ENCODE measurements at regions not wholly inside any gene's neighbourhood (a gene's known extent, or its start where the extent isn't known, plus 50 kb on each side); places are given as distances from the start of the nearest gene placed in this dataset.

DNA sequence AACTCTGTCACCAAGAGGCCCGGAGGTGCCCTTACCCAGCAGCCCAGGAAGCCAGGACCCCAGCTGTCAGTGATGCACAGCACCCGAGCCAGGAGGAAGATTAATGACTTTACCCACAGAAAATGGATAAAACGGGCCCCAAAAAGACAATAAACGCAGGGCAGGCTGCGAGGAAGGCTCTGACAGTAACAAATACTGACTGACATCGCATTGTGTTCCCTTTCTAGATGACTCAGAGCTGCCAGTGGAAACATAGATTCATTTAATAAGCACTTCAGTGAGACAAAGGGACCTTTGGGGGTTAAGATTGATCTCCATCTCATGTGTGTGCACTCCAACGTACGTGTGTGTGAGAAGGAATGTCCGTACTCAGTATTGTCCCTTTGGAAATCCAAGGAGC is 225.3 kb upstream of the PPP2R3A start:
- no peak for DNase-seq (ENCODE audit: low read depth)

DNA sequence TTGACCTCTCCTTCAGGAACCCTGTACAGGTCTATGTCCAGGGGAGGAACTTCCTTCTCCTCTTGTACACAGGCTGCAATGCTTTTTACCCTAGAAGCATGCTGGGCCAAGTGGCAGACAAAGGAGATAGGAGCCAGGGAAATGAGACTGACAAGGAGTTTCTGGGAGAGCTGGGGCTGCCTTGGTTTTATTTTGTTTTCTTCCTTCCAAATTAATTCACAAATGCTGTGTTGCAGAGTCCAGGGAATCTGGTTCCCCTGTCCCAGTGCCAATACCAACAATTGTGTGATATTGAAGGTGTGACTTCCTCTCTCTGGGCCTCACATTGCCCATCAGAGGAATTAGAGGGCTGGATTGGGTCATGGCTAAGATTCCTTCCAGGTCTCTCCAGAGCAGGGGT is 224.8 kb upstream of the PPP2R3A start:
- no peak for DNase-seq (ENCODE audit: low read depth)

DNA sequence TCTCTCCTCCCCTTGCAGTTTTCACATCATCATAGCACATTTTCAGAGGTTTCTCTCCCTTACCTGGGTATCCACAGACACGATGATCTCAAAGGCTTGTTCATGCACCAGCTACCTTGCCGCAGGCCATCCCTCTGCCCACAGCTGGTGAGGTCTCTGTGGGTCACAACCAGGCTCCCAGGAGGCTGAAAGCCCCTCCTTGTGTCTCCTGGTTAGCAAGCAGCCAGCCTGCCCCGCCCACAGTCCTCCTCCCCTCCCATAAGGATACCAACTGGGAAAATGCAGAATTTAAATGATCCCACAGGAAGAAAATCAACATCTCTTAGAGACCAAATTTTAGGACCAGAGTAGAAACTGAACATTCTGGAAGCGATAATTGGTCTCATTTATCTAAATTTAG is 213.5 kb upstream of the PPP2R3A start:
- DNase-seq (ENCODE audit: low read depth): no peak

DNA sequence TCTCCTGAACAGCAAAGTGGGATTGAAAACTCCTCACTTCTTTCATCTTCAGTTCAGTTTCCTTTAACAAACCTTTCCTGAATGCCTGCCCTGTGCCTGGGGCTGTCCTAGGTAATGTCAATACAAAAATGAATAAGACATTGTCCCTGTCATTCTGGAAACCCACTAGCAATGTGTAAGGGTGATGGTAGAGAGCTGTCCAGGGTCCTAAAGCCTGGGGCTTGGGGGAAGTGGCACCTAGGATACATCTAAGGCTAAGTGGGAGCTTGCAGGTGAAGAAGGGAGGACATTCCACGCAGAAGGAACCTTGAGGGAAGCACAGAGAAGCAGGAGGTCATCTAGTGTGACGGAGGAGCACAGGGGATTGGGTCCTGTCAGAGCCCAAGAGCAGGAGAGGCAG is 212.7 kb upstream of the PPP2R3A start:
- peak; percentile 9 for DNase-seq (ENCODE audit: low read depth)

DNA sequence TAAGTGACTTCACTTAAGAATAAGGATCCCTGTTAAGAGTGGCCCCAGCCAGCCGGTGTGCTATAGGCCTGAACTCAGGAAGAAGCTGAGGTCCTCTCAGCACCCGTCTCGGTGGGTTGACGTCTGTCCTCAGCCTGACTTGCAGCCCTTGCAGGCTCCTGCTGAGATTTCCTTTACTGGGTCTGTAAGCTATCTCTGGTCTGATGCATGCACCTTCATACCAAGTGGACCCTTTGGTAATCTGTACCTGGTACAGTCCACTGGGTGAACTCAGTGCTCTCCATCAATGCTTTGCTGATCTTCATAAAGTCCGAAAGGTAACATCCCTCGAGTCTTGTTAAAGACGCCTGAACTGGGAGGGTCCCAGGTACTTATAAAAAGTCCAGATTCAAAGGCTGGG is 212.0 kb upstream of the PPP2R3A start:
- DNase-seq (ENCODE audit: low read depth): no peak

DNA sequence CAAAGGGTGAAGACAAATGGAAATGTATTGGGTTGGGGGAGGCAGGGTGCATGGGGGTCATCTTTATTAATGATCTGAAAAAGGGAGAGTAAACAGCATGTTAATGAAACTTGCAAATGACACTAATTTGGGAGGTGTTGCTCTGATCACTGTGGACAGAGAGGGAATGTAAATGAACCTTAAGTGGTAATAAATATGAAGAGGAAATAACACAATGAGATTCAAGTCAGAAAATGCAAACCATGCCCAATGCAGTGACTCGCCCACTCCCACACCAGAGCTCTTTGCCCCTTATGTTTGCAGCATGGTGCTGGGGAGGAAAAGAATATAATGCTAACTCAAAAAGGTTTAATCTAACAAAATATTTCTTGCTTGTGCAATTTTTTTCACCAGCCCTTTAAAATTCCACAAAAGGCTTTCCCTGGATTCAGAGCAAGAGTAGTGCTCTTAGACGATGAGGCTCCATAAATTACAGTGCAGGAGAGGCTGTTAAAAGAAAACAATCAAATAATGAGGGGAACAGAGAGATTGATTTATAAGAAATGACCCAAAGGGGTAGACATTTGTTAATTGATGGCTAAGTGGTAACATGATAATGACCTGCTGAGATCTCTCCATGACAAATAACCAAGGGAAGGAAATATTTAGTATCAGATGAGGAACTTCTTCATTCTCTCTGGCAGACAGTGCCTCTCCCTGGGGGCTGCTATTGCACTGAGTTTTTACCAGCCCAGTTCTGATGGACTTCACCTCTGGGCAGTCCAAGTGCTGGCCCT is 210.0 kb upstream of the PPP2R3A start:
- DNase-seq (ENCODE audit: low read depth): no peak

DNA sequence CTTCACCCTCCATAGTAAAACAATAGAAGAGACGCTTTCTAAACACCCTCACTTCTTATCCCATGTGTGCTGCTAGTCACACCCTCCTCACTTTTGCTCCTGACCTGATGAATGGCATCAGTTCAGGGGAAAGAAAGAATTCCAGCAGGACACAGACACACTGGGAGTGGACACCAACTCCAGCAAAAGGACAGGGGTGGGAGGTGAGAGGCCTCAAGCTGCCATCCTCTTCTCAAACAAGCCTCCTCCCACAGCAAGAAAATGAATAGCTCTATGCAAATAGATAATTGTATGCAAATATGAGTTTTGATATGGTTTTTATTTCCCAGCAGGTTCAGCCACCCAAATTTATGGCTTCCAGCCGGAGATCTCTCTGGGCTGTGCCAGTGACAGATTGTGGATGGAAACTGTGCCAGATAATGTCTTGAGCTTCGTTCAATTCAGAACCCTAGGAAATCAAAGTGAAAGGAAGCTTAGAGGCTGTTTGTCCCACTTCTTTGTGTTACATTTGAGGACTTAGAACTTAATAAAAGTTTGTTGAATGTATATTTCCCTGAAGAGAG is 209.3 kb upstream of the PPP2R3A start:
- no peak for DNase-seq (ENCODE audit: low read depth)

DNA sequence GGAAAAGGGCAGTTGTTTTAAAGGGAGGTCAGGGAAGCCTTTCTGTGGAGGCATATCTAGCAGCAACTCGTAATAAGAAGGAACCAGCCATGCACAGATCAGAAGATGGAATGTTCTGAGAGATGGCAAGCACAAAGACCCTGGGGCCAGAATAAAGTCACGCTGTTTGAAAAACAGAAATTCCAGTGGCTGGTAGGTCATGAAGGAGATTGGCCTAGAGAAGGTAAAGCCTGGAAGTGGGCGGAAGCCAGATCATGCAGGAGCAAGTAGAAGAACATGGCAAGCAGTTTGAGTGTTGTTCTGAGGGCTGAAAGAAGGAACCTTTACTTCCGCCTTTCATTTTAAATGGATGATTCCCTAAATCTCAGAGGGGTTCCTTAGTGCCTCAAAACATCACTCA is 208.1 kb upstream of the PPP2R3A start:
- no peak for DNase-seq (ENCODE audit: low read depth)

DNA sequence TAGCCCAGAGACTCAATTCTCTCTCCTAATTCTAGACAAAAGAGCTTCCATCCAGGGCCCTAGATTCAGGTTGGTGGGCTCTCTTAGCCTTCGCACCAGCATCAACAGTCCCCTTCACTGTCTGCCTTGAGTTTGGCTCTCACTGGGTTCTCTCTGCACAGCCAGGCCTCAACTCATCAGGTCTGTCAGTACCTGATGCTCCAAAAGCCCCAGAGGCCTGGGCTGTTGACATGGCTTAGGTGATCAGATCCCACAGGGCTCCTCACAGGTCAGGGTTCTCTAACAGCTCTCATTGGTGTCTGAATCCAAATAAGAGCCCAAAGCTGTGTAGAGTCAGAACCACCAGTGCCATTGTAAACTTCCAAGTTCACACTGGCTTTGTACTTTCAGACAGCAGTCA is 206.6 kb upstream of the PPP2R3A start:
- no peak for DNase-seq (ENCODE audit: low read depth)

DNA sequence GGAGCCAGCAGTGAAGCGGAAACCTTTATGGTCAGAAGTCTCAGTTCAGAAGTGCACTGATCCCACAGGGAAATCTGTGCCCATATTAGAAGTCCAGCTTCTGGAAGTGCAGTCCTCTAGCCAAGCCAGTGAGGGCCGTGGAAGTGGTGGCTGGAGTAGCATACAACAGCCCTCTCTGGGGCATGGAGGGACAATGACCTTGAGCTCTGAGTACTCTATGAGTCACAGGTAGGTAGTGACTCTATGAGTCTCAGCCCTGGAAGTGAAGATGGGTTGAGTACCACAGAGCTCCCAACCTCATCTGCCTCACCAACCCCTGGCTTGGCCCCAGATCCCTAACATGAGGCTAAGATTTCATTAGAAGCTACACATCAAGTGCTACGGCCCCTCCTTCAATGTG is 205.9 kb upstream of the PPP2R3A start:
- DNase-seq (ENCODE audit: low read depth): no peak

DNA sequence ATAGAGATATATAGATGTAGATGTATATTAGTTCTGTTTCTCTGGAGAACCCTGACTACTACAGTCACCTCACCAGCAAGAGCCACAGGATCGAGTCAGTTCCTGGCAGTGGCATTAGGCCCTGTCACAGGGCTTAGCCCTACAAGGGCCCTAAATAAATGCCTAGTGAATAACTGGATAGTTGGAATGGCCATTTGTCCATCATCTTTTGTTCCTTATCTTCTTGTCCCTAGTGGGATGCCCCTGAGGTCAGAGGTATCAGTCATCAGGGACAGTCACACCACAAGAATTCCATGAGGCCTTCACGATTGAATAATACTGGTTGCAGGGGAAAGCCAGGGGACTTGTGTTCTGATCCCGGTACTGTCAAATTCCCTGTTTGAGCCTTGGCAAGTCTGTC is 204.9 kb upstream of the PPP2R3A start:
- DNase-seq (ENCODE audit: low read depth): no peak

DNA sequence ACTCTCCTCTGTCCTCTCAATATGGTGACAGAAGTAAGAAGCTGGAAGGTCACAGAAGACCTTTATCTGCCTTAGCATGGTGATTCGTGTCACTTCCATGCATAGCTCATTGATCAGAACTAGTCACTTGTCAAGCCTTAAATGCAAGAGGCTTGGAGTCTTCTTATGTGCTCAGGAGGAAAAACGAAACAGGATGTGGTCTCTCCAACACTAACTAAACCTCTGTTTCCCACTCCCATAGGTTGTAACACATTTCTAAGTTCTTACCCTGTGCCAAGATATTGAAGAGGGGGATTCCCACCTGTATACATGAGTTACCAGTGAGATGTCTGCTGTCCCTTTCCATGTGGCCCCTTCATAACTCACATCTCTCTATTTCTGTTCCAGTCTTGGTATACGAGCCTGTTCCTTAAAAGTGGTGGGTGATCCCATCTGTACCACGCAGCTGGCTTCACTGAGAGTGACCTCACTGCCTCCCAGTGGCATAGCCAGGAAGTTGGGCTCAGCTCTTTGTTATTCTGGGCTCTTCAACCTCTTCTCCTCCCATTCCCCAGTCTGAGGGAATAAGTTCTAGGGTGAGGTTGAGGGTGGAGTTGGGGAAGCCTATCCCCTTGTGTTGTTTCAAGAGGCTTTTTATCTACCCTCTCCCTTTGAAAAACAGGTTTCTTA is 203.2 kb upstream of the PPP2R3A start:
- no peak for DNase-seq (ENCODE audit: low read depth)

DNA sequence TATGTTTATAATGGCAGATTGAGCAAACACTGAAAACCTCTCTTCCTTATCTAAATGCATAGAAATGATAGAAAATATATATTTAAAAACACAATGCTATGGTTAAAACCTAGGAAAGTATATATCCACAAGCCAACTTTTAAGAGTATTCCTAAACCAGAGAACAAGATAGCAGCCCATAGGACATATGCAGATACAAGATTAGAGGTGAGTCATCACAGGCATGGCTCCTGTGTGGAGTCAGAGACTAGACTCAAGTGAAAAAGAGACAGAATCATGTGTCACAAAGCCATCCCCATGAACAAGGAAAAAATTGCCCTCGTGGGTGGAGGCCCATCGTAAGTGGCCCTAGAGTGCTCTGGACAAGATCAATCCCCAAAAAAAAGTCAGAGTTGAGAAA is 199.4 kb upstream of the PPP2R3A start:
- DNase-seq (ENCODE audit: low read depth): no peak

DNA sequence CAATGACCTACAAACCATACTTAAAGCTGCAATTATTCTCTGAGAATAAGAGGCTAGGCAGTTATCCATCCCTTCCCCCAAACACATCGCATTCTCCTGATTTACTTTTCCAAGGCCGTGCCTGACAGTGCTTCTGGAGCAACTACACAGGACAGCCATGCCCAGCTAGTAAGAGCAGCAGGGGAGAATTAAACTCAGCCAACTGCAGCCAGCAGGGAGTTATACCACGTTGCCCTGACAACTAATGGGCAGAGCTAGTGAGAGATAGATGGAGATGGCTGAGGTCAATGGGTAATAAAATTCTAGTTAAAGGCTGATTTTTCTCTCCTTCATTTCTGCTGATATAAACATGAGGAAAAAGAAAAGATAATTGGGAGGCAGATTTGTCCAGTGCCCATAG is 193.8 kb upstream of the PPP2R3A start:
- no peak for DNase-seq (ENCODE audit: low read depth)

DNA sequence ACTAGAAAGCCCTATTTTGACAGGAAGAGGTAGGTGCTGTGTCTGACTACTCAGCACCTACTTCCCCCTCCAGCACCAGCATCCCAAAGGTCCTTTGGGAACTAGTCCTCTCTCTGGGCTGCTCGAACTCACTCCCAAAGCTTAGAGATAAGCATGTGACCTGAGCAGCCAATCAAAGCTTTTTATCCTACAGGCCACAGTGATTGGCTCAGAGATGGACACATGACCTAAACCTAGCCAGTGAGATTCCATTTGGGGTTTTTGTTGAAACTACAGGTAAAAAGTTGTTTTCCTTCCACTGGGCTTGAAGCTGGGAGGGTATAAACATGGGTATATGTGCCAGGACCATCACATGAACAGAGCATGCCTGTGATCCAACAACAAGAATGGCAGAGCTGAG is 186.5 kb upstream of the PPP2R3A start:
- DNase-seq (ENCODE audit: low read depth): no peak

DNA sequence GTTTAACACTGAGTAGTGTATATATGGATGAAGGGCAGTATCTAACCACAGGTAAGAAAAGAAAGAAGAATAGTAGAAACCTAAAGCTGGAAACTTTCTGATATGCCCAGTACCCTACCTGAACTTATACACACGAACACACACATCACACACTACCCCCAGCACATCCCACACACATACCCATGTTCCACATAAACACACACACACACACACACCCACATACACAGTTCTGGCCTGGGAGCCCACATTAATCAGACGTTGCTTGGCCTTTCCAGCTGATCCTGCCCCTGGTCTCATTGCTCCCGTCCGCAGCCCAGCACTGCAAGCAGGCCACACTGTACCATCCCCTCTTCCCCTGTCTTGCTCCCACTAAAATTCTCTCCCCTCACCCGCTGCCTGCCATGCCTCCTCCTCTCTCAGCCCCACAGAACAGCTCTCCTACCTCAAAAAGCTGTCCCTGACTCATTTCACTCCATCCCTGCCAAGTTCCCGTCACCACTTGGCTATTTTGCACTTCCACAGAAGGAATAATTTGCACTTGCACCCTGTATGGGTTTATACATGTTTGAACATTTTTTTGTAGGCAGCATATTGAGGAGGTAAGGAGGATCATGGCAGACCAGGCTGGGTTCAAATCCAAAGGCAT is 185.8 kb upstream of the PPP2R3A start:
- no peak for DNase-seq (ENCODE audit: low read depth)

DNA sequence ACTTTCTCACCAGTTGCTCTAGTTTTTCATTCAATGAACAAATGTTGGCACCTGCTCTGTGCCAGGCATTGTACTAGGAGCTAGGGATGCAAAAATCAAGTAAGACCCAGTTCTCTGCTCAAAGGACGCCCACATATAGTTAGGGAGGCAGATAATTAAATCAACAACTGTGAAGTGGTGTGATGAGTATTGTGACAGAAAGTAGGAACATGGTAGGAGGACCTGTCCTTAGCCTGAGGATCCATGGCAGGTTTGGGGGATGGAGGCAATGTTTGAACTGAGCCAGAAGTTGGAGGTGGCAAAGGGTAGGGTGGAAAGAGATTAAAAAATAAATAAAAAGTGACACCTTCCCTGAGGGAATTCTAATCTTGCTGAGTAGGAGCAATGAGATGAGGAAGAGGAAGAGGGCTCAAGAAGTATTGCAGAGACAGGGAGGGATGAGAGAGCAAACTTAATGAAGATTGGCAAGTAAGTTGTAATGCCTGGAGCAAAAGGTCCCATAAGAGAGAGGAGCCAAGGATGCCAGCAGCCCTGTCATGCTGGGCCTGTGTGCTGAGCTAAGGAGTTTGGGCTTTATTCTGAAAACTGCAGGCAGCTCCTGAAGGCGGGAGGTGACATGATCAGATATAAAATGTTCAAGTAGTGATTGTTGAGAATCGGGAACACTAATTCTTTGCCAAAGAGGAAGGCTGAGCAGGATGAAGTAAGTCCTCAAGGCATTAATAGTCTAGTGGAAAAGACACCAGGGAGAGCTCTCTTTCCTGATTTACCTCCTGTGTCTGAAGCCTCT is 184.3 kb upstream of the PPP2R3A start:
- DNase-seq (ENCODE audit: low read depth): no peak

DNA sequence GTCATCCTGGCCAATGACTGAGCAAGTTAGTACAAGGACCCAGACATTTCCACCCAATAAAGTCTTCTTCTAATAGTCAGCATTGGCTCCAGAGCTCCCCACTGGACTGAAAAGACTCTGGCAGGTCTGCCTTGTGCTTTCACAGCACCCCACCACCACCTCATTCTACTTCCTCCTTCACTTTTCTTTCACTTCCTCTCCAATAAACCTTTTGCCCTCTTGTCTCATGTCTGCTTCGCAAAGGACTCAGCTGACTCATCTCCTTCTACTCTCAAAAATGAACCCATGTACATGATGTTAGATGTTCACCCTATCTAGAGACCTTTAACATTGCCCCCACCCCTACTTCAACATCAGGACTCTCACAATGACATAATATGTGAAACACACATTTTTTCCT is 181.0 kb upstream of the PPP2R3A start:
- DNase-seq (ENCODE audit: low read depth): no peak

DNA sequence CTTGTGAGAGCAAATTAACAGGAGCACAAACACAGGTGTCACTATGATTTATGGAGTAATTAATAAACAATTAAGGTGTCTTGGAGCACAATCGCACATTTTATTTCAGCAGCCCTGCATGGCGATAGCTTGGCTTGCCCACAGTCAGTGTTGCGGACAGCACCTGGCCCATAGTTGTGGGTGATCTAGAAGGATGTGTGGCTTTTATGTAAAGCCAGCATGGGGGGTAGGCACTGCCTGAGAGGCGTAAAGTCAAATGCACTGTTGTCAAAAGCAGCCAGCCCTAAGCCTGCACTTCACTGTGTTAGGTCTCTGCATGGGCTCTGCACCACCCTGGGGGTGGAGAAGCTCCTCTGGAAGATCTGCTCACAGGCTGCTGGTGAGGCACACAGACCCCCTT is 177.4 kb upstream of the PPP2R3A start:
- no peak for DNase-seq (ENCODE audit: low read depth)

DNA sequence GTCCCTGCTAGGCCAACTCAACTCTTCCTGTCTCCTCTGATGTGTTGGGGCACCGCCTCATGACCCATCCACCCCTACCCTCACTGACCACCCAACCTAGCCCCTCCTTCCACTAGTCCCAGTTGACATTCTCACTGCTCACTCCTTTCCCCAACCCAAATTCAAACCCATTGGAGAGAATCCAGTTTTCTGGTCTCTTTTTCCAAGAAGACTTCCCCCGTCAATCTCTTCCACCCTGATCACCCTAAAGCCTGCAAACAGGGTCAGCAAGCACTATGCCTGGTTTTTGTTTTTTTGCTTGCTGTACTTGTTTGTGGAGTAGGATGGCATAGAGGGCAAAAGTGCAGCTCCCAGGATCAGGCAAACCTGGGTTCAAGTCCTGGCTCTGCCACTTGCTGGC is 176.6 kb upstream of the PPP2R3A start:
- DNase-seq (ENCODE audit: low read depth): no peak

DNA sequence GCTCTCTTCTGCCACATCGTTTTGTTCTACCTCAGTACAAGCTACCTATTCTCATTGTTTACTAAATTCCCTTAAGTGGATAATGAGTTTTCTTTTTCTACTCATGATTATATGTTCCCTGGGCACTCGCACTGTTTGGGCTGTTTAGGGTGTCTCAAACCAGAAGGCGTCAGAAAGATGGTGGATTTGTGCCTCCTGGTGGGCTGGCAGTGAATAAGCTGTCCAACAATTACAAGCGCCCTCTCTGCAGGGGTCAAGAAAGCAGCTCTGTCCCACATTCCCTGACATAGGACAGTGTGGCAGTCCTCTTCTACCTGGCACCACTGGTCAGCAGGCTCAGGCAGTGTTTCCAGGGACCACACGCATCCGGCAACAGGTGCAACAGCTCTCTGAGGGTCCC is 173.4 kb upstream of the PPP2R3A start:
- DNase-seq (ENCODE audit: low read depth): peak; percentile 12

DNA sequence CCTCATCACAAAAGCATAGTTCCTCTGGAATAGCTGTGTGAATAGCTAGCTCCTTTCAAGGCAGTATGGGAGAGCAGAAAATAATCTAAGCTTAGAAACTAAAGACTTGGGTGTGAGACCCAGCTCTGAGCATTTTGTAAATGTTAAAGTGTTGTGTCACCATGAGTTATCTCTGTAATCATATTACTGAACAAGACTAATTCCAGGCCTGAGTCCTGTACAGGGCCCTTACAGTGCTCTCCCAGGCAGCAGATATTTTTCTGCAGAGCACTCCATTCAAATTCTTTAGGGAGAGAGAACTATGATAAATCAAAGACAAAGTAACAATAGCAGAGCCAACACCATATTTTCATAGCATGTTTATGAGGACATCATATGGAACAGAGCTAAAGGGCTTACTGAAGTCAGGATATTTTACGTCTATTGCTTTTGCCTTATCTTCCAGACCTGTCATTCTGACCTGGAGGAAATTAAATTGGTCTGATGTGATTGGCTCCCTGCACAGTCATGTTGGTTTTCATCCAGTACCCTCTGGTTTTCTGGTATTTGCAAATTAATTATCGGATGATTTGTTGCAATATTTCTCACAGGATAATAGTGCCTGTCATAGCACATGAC is 172.6 kb upstream of the PPP2R3A start:
- no peak for DNase-seq (ENCODE audit: low read depth)
